K562 (cell line): ENCODE measurements at regions not wholly inside any gene's neighbourhood (a gene's known extent, or its start where the extent isn't known, plus 50 kb on each side); places are given as distances from the start of the nearest gene placed in this dataset.

Source experiments
- ATAC-seq: fragments of 200-7000 bp; cut with Tn5 transposase; 3 replicates; pipeline ENCODE4 v1.9.1; 2020; ENCODE audit warnings: moderate library complexity
- BruUV-seq: library from RNA; stranded (reverse); fragments of 400-500 nt; replicated peaks from 2 replicates; lab custom pipeline; 2021; lab: Mats Ljungman, UMichigan
- CTCF ChIA-PET: fragments of 300-600 bp; formaldehyde crosslinking; extraction: SDS; loops from one replicate; lab custom pipeline; 2021; ENCODE audit warnings: low intra/inter-chr PET ratio; lab: Yijun Ruan, JAX
- POLR2A ChIA-PET: fragments of 300-600, 350-650 bp; sonication (Branson Sonifier 250); formaldehyde crosslinking; extraction: SDS; loops from one replicate; lab custom pipeline; 2021; ENCODE audit warnings: antibody characterized with exemption, inconsistent platforms; lab: Yijun Ruan, JAX
- DNase-seq, 4 experiments: peaks; one replicate each; pipeline versions ENCODE4 v3.0.0 to v3.0.0-alpha.2; 2011 to 2018; ENCODE audit warnings: low spot score in 3 of 4, mixed read lengths in 3 of 4; ENCODE audit errors: extremely low read depth in 1 of 4
- FAIRE-seq: peaks from 2 replicates; lab custom pipeline; 2011; peaks lifted over from hg19 to GRCh38; lab: Jason Lieb, UNC
- H2AFZ ChIP-seq: 2 replicates; pipeline ENCODE4 v1.6.0; 2011; ENCODE audit warnings: low read depth, low read length, control low read depth, inconsistent platforms
- H3K27ac ChIP-seq: fragments of 200-600 bp; 3 replicates; pipeline ENCODE4 v1.8.0; 2011; ENCODE audit warnings: low read depth, mild to moderate bottlenecking, control low read depth, inconsistent platforms, low read length, moderate library complexity, mixed read lengths; ENCODE audit errors: extremely low read depth
- H3K27me3 ChIP-seq, 2 experiments: fragments of 300-600 bp in 1 of 2; 2 replicates in 1 of 2; 3 replicates in 1 of 2; pipeline versions ENCODE4 v1.6.0 to v1.8.0; 2011; ENCODE audit warnings: inconsistent platforms in 2 of 2, low read length in 2 of 2, mild to moderate bottlenecking in 1 of 2, mixed read lengths in 1 of 2, moderate library complexity in 1 of 2; ENCODE audit not compliant: control insufficient read depth in 2 of 2, insufficient read depth in 2 of 2
- H3K36me3 ChIP-seq: fragments of 300-600 bp; 3 replicates; pipeline ENCODE4 v1.8.0; 2011; ENCODE audit warnings: mild to moderate bottlenecking, low read length, inconsistent platforms; ENCODE audit not compliant: control insufficient read depth, insufficient read depth
- H3K4me1 ChIP-seq, 2 experiments: fragments of 200-600 bp in 1 of 2; replicated peaks in 1 of 2; 2 replicates in 1 of 2; 3 replicates in 1 of 2; pipeline versions ENCODE4 v1.5.1 to v1.8.0; 2011; ENCODE audit warnings: inconsistent platforms in 2 of 2, low read length in 2 of 2, mild to moderate bottlenecking in 1 of 2, mixed read lengths in 1 of 2, moderate library complexity in 1 of 2; ENCODE audit not compliant: control insufficient read depth in 2 of 2, insufficient read depth in 2 of 2
- H3K4me2 ChIP-seq: 2 replicates; pipeline ENCODE4 v1.6.1; 2011; ENCODE audit warnings: low read length, control low read depth, inconsistent platforms, mixed read lengths; ENCODE audit not compliant: insufficient read depth
- H3K4me3 ChIP-seq: fragments of 200-600 bp; sonication (generic), shearing (Covaris generic); 2 replicates; pipeline ENCODE4 v1.5.1; 2016; ENCODE audit warnings: control low read depth, inconsistent platforms
- H3K79me2 ChIP-seq: fragments of 200-600 bp; 3 replicates; pipeline ENCODE4 v1.8.0; 2011; ENCODE audit warnings: low read length, inconsistent platforms; ENCODE audit not compliant: control insufficient read depth, insufficient read depth
- H3K9ac ChIP-seq, 2 experiments: 2 replicates each; pipeline versions ENCODE4 v1.6.0 to v1.6.1; 2011; ENCODE audit warnings: low read depth in 2 of 2, low read length in 2 of 2, control low read depth in 1 of 2, inconsistent platforms in 1 of 2, mild to moderate bottlenecking in 1 of 2, mixed read lengths in 1 of 2; ENCODE audit not compliant: insufficient read depth in 1 of 2
- H3K9me1 ChIP-seq: one replicate; pipeline ENCODE4 v1.6.0; 2011; ENCODE audit warnings: inconsistent platforms, mild to moderate bottlenecking, low read length, moderate library complexity; ENCODE audit not compliant: control insufficient read depth, insufficient read depth
- H3K9me3 ChIP-seq: replicated peaks from 2 replicates; pipeline ENCODE4 v1.5.1; 2011; ENCODE audit warnings: low read depth, low read length, inconsistent platforms; ENCODE audit not compliant: control insufficient read depth, insufficient read depth
- H4K20me1 ChIP-seq: replicated peaks from 2 replicates; pipeline ENCODE4 v1.6.1; 2011; ENCODE audit warnings: low read length, inconsistent platforms, mixed read lengths; ENCODE audit not compliant: control insufficient read depth, insufficient read depth
- GTF2E2 ChIP-seq: fragments of 200-800 bp; sonication (Bioruptor generic); IDR thresholded peaks from 2 replicates; pipeline ENCODE4 v1.6.1; 2016; ENCODE audit warnings: missing genetic modification characterization, missing compliant biosample characterization
- MAZ ChIP-seq, 2 experiments: fragments of 450-650 bp in 1 of 2; sonication (generic) in 1 of 2; formaldehyde crosslinking; IDR thresholded peaks in 1 of 2; conservative IDR thresholded peaks in 1 of 2; 2 replicates each; pipeline versions ENCODE4 v1.4.0 to v1.5.0; 2020; ENCODE audit warnings: mild to moderate bottlenecking in 1 of 2, missing genetic modification reagents in 1 of 2
- NFE2 ChIP-seq: IDR thresholded peaks from 2 replicates; pipeline ENCODE4 v1.6.1; 2014; ENCODE audit warnings: antibody characterized with exemption, low read depth
- NR1H2 ChIP-seq: sonication (generic); formaldehyde crosslinking; IDR thresholded peaks from 2 replicates; pipeline ENCODE4 v1.4.0; 2020; ENCODE audit warnings: mild to moderate bottlenecking, missing genetic modification reagents
- SOX6 ChIP-seq: fragments of 450-650 bp; IDR thresholded peaks from 2 replicates; pipeline ENCODE4 v1.6.1; 2014; ENCODE audit warnings: mild to moderate bottlenecking
- ZNF134 ChIP-seq: fragments of 250-450 bp; sonication (Bioruptor Pico); conservative IDR thresholded peaks from 2 replicates; pipeline ENCODE4 v1.4.0; 2020
- ZNF707 ChIP-seq: fragments of 250-450 bp; sonication (Bioruptor Pico); conservative IDR thresholded peaks from 2 replicates; pipeline ENCODE4 v1.8.0; 2022; ENCODE audit warnings: inconsistent platforms, mild to moderate bottlenecking, moderate library complexity
- WGBS: fragments of 100-300 bp; shearing (Covaris generic); methylation state at CpG from one replicate; pipeline ENCODE4 v1.1.6; 2016; ENCODE audit warnings: low coverage, mixed read lengths; ENCODE audit not compliant: insufficient coverage; ENCODE audit errors: missing lambda C conversion rate; 5-methylcytosine and 5-hydroxymethylcytosine counted together
- in situ Hi-C: fragments of 300-500 bp; cut with MboI; formaldehyde crosslinking; loops from 4 replicates; pipeline ENCODE4 v1.15.0; 2018; ENCODE audit warnings: inconsistent platforms, mixed read lengths
- intact Hi-C: fragments of 100-400 bp; cut with micrococcal nuclease; formaldehyde crosslinking; loops from 2 replicates; pipeline ENCODE4 v1.14.2; 2022
- TF ChIP-seq, protein P1 (sequence below), 2 experiments: fragments of 450-650 bp in 1 of 2; sonication (generic) in 1 of 2; formaldehyde crosslinking in 1 of 2; IDR thresholded peaks in 1 of 2; conservative IDR thresholded peaks in 1 of 2; 2 replicates each; pipeline versions ENCODE4 v1.6.1 to v1.8.1; 2016 to 2023; ENCODE audit warnings: mild to moderate bottlenecking in 2 of 2, moderate library complexity in 2 of 2, inconsistent platforms in 1 of 2, missing genetic modification reagents in 1 of 2
- TF ChIP-seq, protein P2 (sequence below): fragments of 200-800 bp; sonication (Bioruptor generic); IDR thresholded peaks from 2 replicates; pipeline ENCODE4 v1.6.1; 2017; ENCODE audit warnings: missing genetic modification characterization, missing compliant biosample characterization
- TF ChIP-seq, protein P3 (sequence below): fragments of 450-650 bp; IDR thresholded peaks from 2 replicates; pipeline ENCODE4 v1.7.1; 2018; ENCODE audit warnings: mild to moderate bottlenecking, low read depth; ENCODE audit not compliant: partially characterized antibody
- TF ChIP-seq, protein P4 (sequence below): fragments of 450-650 bp; IDR thresholded peaks from 2 replicates; pipeline ENCODE4 v1.6.1; 2016; ENCODE audit warnings: low read depth, mild to moderate bottlenecking, moderate library complexity
- TF ChIP-seq, protein P5 (sequence below), 2 experiments: IDR thresholded peaks in 1 of 2; conservative IDR thresholded peaks in 1 of 2; 2 replicates each; pipeline ENCODE4 v1.6.1; 2016; ENCODE audit warnings: low read depth in 2 of 2, mild to moderate bottlenecking in 1 of 2, missing compliant biosample characterization in 1 of 2, missing genetic modification characterization in 1 of 2, moderate library complexity in 1 of 2

DNA sequence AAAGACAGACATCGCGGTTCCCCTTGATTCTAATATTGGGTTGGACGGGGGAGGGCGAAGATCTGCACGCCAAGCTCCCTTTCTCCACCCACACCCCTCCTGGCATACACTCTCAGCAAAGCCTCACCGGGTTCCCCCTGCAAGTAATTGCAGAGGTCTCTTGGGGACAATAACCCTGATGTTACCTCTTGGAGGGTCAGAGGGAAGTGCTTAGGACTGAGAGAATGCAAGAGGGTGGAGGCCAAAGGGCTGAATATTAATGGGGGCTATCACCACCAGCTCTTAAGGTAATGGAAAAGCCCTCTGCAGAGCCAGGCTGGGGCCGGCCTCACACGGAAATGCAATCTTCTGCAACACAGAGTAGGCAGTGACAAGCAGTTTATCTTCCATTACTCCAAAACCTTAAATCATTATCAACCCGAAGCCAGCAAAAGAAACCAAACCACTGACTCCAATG is 344.1 kb upstream of the GATB start:
- in situ Hi-C loops (no loop called here), intact Hi-C loops (no loop called here)
- no peak for DNase-seq
- Histone ChIP-seq H3K36me3 (no peaks in the 10 kb centered on the region), H4K20me1 (no peaks in the 10 kb centered on the region), H3K4me2 (no peak overlapping the region), H3K4me1 (peaks cover 0 to 16% of the 10 kb centered on the region in 2 experiments; a peak in 2 of 5 replicates), H3K4me3 (no peak overlapping the region), H3K27me3 (peaks cover 2 to 26% of the 10 kb centered on the region in 2 experiments; a peak in 4 of 5 replicates), H3K9me1 (no peaks in the 10 kb centered on the region), H3K9ac (no peak overlapping the region), H3K79me2 (no peaks in the 10 kb centered on the region), H3K27ac (no peak overlapping the region), H2AFZ (no peak overlapping the region; the same call in 1 of the 2 replicates), H3K9me3 (no peaks in the 10 kb centered on the region)
- 3% methylated on average over 9 of the region's 9 CpGs for WGBS
- no TSS peak for BruUV-seq
- CTCF ChIA-PET = no interaction called here
- peak; percentile 66 for ATAC-seq
- no peak for FAIRE-seq
- POLR2A ChIA-PET = no interaction called here
- TF ChIP-seq, protein P1, sequence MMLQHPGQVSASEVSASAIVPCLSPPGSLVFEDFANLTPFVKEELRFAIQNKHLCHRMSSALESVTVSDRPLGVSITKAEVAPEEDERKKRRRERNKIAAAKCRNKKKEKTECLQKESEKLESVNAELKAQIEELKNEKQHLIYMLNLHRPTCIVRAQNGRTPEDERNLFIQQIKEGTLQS (IDR thresholded peaks at IDR 0.05) = peak; percentile 37; the same call in 1 of the 2 replicates
- TF ChIP-seq, protein P1 (CRISPR knock-in tag; conservative IDR thresholded peaks at IDR 0.05) = no peak
- TF ChIP-seq, protein P2, sequence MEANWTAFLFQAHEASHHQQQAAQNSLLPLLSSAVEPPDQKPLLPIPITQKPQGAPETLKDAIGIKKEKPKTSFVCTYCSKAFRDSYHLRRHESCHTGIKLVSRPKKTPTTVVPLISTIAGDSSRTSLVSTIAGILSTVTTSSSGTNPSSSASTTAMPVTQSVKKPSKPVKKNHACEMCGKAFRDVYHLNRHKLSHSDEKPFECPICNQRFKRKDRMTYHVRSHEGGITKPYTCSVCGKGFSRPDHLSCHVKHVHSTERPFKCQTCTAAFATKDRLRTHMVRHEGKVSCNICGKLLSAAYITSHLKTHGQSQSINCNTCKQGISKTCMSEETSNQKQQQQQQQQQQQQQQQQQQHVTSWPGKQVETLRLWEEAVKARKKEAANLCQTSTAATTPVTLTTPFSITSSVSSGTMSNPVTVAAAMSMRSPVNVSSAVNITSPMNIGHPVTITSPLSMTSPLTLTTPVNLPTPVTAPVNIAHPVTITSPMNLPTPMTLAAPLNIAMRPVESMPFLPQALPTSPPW (CRISPR knock-in tag) = peak; percentile 24; the same call in 1 of the 2 replicates
- no peak for TF ChIP-seq ZNF134 (CRISPR knock-in tag)
- no peak for TF ChIP-seq ZNF707 (CRISPR knock-in tag)
- TF ChIP-seq NFE2 = peak; percentile 15; the same call in 1 of the 2 replicates
- TF ChIP-seq, protein P3, sequence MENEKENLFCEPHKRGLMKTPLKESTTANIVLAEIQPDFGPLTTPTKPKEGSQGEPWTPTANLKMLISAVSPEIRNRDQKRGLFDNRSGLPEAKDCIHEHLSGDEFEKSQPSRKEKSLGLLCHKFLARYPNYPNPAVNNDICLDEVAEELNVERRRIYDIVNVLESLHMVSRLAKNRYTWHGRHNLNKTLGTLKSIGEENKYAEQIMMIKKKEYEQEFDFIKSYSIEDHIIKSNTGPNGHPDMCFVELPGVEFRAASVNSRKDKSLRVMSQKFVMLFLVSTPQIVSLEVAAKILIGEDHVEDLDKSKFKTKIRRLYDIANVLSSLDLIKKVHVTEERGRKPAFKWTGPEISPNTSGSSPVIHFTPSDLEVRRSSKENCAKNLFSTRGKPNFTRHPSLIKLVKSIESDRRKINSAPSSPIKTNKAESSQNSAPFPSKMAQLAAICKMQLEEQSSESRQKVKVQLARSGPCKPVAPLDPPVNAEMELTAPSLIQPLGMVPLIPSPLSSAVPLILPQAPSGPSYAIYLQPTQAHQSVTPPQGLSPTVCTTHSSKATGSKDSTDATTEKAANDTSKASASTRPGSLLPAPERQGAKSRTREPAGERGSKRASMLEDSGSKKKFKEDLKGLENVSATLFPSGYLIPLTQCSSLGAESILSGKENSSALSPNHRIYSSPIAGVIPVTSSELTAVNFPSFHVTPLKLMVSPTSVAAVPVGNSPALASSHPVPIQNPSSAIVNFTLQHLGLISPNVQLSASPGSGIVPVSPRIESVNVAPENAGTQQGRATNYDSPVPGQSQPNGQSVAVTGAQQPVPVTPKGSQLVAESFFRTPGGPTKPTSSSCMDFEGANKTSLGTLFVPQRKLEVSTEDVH = no peak
- TF ChIP-seq MAZ (CRISPR knock-in tag; conservative IDR thresholded peaks at IDR 0.05 in 1 of 2, IDR thresholded peaks at IDR 0.05 in 1 of 2) = no peak
- TF ChIP-seq, protein P4, sequence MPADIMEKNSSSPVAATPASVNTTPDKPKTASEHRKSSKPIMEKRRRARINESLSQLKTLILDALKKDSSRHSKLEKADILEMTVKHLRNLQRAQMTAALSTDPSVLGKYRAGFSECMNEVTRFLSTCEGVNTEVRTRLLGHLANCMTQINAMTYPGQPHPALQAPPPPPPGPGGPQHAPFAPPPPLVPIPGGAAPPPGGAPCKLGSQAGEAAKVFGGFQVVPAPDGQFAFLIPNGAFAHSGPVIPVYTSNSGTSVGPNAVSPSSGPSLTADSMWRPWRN = no peak
- no peak for TF ChIP-seq GTF2E2 (tag)
- 0 out of 2 replicates have a peak, but pooled peaks have one; percentile 12 for TF ChIP-seq SOX6
- TF ChIP-seq, protein P5, sequence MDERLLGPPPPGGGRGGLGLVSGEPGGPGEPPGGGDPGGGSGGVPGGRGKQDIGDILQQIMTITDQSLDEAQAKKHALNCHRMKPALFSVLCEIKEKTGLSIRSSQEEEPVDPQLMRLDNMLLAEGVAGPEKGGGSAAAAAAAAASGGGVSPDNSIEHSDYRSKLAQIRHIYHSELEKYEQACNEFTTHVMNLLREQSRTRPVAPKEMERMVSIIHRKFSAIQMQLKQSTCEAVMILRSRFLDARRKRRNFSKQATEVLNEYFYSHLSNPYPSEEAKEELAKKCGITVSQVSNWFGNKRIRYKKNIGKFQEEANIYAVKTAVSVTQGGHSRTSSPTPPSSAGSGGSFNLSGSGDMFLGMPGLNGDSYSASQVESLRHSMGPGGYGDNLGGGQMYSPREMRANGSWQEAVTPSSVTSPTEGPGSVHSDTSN (CRISPR knock-in tag; IDR thresholded peaks at IDR 0.05; ENCODE audit: low read depth) = no peak
- TF ChIP-seq, protein P5 (tag; conservative IDR thresholded peaks at IDR 0.05; ENCODE audit: low read depth) = peak; percentile 88
- TF ChIP-seq NR1H2 = no peak
